IPS DF 4.7 (cell line): ENCODE measurements at regions not wholly inside any gene's neighbourhood (a gene's known extent, or its start where the extent isn't known, plus 50 kb on each side); places are given as distances from the start of the nearest gene placed in this dataset.
"Not testable (repeated sequence)": the region's sequence is repeated elsewhere in the genome, so short reads cannot be mapped to it uniquely, and the experiment has no call there.

ENCODE experiments used
- DNase-seq: peaks from one replicate; pipeline ENCODE4 v3.0.0-alpha.2; 2013; ENCODE audit warnings: low spot score; ENCODE audit errors: extremely low read depth

DNA sequence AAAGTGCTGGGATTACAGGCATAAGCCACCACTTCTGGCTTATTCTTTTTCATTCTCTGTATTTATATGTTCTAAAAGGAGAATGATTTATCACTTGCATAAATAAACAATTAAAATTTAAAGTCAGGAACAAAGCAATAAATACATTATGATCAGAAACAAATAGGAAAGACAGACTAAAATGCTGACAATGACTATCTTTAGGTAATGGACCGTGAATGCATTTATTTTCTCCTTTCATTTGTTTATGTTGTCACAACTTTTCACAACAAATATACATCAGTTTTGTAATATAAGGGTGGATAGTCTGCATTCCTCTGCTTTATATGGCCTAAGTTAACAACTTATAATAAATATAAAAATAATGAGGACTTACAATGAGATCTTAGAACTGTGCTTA, 199.2 kb upstream of the EPHA4 start:
- DNase-seq = no peak

DNA sequence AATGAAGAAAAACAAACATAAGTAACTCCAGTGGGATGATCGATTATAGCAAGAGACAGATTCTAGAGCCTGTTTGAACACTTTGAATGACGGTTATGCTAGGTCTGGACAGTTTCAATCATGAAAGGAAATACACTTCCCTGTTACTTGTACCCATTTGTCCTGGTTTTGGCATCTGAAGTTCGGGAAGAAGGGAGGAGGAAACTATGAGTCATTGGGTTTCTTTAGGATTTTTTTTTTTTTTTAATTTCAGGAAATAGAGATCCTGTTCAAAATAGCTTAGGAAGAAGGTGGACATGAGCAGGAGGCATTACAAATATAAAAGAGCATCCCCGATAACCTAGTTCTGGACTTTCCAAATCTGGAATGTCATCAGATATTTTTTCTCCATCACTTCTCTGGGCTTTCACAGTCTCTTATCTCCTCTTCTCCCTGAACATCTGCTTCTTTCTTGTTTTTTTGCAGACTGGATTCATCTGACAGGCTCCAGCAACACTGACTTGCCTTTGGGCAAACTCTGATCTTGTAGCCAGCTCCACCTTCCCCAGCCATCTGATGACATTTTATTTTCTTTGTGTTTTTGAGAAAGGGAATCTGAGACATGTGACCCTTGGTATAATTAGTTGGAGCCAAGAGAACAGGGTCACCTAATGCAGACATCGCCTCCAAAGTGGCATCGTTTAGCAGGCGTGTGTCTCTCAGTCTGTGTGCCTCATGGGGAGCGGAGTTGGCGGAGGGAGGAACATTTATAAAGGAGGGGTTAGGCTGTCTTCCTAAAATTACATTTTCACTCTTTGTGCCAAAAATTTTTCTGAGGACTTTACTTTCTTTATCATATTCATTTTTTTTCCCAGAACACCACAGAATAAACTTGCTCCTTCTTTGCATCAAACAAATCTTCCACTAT, 195.3 kb upstream of the EPHA4 start:
- no peak for DNase-seq

DNA sequence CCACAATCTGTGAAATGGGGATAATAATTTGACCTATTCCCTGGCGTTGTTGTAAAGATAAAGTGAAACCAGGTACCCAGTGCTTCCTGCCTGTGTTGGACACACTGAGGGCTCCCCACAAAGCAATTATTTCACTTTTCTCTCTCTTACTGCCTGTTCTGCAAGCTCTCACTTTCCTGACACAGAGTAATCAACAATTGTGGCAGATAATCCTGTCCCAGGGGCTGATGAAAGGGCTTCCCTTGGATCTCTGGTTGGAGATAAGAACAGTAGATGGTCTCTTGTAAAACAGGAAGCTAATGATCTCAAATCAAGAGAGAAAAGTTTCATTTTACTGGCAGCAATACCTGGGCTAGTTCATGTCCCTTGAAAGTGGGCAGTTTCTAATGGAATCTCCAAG, 190.4 kb upstream of the EPHA4 start:
- DNase-seq = no peak

DNA sequence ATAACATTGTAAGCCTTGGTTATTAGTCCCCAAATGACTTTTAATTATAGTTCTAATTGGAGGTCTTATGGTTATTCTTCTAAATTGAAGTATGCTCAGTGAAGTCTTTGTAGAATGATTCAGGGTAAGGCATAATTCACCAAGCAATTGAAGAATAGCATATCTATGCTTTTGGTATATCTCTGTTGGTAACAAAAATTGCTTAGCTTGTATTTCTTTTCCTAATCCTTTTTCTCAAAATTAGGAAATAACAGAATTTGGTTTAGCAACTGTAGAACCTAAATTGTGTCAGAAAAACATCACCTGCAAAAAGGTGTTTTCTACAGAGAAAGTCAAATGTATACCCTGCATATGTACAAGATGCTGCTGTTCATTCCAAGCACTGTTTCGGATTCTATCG, 189.2 kb upstream of the EPHA4 start:
- DNase-seq = no peak

DNA sequence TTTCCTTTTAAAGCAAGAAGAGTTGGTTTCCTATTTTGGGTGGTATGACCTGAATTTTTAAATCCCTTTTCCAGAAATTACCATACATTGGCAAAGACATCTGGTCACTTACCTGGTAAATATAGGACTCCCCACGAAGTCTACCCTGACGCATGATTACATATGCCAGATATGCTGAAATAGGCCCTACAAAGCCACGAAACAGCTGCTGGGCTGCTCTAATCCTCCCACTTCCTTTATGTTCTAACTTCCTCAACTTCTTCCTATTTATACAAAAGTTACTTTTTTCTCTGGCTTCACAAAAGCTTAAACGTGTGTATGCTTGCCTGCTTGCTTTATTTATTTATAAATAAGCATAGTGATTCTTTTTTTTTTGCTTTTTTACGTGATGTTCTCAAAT, 186.0 kb upstream of the EPHA4 start:
- DNase-seq = no peak

DNA sequence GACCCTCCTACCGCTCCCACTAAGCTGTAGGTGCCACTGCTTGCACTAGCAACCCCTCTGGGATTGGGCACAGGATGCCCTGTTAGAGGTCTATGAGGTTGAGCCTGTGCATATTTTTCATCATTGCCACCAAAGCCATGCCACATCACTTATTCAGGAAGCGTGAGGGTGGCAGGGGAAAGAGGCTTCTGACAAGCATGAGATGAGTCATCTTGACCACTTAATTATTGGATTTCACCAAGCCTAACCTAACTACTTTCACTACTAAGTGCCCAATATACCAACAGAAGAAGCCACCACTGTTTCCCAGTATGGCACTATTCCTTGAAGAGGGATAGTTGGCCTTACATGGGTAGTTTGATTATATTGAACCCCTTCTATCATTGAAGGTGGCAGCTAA, 181.3 kb upstream of the EPHA4 start:
- DNase-seq = no peak

DNA sequence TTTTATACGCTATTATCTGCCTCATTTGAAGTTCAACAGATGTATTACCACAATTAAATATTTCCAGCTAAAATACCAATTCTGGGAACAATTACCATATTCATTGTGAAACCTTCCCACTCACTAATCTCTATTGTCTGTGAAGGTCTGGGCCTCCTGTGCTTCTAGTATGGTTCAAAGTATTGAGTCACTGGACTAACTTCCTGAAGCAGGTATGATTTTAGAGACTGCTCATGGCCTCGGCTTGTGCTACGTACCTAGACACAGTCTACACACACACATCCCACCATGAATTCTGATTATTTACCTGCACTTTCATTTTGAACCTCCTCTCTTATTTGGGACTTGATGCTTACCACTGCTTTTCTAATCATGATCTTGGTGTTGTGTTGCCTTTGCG, 180.7 kb upstream of the EPHA4 start:
- DNase-seq = no peak

DNA sequence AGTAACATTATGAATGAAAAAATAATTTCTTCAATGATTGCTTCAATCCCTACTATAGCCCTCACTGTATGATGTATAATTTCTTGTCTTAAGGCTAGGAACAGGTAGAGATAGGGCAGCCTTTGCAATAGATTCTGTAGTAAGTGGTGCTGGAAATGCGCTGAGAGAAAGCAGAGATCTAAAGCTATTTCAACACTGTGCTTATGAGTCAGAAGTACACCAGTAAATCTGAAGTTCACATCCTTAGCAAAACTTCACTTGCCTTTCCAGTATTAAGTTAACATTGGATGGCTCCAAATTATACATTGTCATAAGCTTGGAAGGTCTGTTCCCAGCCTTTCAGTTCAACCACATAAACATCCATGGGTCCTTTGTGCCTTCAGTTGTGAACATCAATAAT, 178.2 kb upstream of the EPHA4 start:
- DNase-seq = no peak

DNA sequence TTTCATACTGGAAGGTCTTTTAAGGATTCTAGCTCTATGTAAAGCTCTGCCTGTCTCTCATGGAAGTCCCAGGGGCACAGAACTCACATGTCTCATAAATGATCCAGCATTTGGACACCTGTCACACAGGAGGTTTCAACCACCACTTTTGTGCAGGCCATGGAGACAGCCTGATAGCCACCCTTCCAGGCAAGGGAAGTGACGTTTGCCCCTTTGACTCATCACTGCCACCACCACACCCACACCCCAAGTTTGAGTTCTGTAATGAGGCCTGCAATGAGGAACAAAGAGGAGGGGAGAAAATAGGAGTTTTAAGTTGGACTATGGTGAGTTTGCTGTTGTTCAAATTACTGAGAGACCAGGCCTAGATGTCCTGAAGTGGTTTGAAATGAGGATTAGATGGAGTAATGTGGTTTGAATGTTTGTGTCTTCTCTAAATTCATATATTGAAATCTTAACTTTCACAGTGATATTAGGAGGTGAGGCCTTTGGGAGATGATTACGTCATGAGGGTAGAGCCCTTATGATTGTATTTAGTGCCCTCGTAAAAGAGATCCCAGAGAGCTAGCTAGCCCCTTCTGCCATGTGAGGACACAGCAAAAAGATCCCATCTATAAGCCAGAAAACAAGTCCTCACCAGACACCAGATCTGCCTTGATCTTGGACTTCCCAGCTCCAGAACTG, 175.3 kb upstream of the EPHA4 start:
- no peak for DNase-seq

DNA sequence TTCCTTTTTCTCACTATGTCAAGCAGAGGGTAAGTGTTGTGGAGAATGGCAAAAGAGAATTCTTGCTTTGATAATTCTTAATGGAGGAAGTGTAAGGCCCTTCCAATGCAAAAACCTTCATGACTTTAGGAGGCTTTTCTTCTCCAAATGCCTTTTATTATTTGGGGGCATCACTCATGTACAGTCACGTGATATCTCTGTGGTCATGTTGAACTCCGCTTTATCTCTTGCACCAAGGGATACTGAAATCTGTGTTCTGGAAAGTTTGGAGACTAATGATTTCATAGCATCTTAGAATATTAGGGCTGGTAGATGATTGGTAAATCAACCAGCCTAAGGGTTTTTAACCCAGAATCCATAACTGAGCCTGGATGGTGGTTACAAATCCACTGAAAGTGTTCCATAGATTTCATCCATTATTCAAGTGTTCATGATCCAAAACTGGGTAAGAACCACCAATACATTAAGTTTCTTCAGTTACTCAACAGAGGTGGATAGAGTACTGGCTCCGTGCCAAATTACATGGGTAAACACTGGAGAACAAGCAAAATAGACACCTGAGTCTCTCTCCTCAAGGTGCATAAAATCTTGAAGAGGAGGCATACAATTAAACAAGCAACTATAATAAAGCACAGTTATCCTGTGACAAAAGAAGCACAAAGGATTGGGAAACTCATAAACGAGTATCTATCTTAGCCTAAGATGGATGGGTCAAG, 169.6 kb upstream of the EPHA4 start:
- no peak for DNase-seq

DNA sequence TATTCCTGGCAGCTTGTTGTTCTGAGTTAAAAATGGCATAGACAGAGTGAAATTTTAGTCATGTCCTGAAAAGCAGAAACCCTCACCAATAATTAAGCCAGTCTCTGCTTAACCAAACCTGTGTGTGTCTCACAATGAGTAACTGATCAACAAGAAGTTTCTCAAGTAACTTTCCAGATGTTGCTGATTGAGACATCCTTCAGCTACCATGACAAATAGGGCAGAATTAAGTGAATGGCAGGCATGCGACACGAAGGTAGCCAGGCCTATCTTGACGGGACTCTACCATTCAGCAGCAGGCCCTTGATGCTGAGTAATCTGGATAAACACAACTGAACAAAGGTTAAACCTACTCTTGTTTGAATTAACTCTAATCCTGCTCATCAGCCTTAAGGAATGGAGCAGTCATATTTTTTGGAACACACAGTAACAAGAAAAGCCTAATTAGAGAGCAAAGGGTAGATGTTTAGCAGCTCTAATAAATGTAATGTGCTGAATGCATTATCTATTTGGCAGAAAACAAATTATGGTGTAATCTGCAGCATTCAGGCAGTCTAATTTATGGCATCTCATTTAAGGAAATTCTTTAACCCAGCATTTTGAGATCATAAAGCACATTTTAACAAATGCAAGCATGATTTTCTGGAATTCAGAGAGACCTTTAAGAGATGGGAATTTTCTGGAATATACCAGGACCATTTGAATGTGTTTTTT, 159.5 kb upstream of the EPHA4 start:
- no peak for DNase-seq

DNA sequence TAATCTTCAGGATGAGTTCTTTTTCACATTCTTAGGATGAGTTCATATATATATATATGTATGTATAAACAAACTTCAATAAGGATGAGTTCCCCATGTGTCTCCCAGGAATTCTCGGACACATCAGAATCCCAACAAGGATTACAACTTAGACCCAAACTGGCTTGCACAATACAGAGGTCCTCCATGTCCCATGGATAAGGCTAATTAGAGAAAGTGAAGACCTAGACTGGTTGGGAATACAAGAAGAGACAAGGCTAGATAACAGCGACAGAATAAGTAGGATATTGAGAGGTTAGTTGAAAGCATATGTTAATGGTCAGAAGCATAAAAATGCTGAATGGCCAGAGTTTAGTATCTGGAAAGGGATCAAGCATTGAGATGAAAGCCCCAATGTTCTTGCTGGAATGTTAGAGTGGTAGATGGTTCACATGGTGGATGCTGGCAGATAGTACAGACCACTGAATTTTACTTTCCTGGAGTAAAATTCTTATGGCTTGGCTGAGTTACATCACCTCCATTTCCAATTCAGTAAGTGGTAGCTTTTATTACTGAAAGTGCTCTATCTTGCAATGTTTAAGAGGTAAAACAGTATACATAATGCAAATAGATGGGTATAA, 154.9 kb upstream of the EPHA4 start:
- DNase-seq = no peak

DNA sequence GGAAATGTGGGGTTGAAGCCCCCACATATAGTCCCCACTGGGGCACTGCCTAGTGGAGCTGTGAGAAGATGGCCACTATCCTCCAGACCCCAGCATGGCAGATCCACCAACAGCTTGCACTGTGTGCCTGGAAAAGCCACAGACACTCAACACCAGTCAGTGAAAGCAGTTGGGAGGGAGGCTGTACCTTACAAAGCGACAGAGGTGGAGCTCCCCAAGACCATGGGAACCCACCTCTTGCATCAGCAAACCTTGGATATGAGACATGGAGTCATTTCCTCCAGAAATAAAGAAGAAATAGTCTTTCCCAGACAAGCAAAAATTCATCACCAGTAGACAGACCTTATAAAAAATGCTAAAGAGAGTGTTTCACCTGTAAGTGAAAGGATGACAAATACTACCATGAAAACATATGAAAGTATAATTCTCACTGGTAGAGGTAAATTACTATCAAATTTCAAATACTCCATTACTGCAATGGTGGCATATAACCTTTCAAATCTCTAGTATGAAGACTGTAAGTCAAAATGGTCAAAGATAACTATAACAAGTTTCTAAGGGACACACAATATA, 152.6 kb upstream of the EPHA4 start:
- DNase-seq = no peak

DNA sequence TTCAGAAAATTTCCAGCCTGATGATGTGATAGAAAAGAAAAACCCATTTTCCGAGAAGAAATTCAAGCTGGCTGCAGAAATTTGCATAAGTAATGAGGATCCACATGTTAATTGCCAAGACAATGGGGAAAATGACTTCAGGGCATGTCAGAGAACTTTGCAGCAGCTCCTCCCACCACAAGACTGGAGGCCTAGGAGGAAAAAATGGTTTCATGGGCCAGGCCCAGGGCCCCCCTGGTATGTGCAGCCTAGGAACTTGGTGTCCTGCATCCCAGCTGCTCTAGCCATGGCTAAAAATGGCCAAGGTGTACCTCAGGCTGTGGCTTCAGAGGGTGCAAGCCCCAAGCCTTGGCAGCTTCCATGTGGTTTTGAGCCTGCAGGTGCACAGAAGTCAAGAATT, 152.0 kb upstream of the EPHA4 start:
- DNase-seq = not testable (repeated sequence)

DNA sequence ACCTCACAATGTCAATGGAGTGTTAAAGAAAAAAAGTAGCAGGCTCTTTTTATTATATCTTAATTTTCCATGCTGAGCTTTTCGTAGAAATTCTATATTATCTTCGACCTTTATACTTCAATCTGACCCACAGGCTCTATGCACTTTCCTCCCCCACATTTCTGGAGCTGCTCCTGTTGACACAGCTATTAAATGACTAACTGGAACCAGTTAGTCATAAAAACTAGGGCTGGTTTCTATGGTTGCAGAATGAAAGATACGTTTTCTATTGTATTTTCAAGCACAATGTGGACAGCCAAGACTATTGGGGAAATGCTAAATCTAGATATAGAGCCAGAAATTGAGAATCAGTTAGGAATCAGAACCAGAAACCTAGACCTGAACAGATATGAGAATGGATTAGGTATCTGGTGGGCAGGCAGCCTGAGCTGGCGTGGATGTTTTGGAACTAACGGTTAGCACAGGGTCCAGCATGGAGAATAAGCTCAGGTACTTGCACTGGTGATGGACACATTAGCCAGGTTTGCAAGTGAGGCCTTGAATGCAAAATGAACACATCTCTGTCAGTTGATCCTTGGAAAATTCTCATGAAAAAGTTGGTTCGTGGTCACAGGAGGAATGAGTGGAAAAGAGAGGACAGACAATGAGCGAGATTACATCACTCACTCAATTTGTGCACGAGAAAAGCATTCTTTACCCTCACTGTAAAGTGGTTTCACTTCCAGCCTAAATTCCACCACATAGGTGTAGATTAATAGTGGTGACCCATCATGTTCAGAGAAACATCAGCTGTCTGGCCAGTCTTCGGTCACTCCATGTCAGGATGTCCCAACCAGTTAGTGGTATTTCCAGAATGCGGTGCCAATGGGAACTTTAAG, 144.6 kb upstream of the EPHA4 start:
- DNase-seq = no peak

DNA sequence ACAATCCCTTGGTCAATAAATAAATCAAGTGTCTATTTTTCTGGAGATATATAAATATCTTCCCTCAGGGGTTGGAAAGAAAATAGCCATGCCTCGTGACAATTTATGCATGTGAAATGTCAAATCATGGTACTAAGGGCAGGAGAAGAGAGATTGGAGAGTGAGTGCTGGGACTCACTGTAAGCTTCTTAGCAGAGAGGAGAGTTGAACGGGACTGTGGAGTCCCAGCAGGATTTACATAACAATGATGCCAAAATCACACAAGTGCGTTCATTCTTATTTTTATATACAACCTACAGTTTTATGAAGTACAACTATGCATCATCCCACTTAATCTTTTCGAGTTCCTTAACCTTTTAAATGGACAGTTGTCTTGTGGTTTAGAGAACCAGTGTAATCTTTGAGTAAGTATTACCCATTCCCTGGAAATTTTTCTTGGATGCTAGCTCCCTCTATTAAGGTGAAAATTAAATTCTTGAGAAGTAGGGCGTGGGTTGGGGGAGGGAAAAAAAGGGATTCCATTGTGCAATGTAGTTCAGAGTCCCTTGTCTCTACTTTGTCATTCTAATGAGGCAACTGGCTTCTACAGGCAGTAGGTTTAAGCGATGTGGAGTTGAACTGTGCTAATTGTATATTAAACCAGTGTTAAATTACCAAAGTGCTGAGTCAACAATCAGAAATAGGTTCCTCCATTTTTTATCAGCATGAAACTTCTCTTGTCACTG, 143.6 kb upstream of the EPHA4 start:
- no peak for DNase-seq

DNA sequence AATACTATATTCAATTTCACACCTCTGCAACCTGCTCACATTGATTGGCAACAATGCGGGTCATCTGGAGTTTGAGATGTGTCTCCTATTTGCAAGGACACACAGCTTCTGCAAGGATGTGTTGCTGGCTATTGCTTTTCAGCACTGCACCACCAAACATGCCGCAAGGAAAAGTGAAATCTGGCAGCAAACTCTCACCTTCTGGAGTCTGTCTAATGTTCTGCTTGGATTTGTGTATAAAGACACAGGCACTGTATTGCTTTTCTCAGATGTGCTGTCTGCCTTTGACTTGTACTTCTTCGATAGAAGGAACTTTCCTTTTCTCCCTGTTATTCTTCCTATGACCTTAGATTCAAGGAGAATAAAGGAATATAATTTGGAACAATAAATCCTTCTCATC, 138.6 kb upstream of the EPHA4 start:
- DNase-seq = no peak

DNA sequence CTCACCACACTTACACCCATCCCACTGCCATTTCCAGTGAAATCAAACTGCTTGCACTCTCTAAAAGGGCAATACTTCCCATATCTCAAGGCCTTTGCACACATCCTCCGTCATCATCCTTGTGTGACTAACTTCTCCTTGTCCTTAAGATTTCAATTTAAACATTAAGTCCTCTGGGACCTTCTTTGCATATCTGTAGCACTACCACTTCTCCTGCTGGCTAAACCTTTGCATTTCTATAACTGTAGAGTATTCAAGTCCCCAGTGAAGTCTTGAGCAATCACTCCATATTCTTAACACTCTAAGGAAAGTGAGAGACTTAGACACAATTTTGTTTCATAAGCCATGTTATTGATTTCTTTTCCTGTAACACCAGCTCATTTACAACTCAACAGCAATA, 136.8 kb upstream of the EPHA4 start:
- no peak for DNase-seq

DNA sequence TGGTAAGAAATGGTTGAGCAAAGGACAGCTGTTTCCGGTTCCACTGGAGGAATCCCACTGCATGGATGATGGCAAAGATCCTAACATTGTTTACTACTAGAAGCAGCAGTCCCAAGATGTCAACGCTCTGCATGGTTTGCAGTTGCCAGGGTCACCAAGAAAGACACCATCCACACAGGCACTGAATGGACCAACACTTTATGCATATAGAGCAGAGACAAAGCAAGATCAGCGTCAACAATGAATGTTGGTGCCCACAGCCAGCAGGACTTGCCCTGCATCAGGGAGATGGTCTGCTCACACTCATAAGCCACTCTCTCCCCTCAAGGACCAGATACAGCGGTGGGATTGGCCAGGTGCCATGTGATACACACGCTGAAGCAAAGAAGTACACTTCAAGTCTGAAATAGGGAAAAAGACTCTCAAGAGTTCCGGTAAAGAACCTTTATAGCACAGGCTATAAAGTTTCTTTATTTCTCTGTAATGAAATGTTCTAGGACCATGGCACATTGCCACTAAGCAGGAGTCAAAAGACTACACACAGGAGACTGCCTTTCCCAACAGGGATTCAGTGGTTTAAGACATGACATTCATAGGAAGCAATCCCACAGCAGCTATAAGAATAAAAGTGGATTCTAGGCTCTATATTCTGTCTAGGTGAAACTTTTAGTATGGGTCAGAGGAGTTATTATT, 133.2 kb upstream of the EPHA4 start:
- DNase-seq = no peak
